Activated naive CD8-positive, alpha-beta T cell treated with anti-CD3 and anti-CD28 coated beads, Interleukin-2, amount 10 ng/mL, durations not matched to agents 7 days and 5 days (primary cell): ENCODE measurements at regions not wholly inside any gene's neighbourhood (a gene's known extent, or its start where the extent isn't known, plus 50 kb on each side); places are given as distances from the start of the nearest gene placed in this dataset.
A peak's percentile ranks its signal among the peaks of the same experiment; 100 is the strongest.
"Not testable (repeated sequence)": the region's sequence is repeated elsewhere in the genome, so short reads cannot be mapped to it uniquely, and the experiment has no call there.

ENCODE experiments used
- ATAC-seq: fragments of 150-1000 bp; cut with Tn5 transposase; one replicate; pipeline ENCODE4 v1.10.0; 2021; ENCODE audit warnings: low read depth, moderate library complexity
- POLR2A ChIA-PET: fragments of 350-600 bp; sonication (Branson Sonifier 250); formaldehyde crosslinking; loops from one replicate; lab custom pipeline; 2021; ENCODE audit warnings: antibody characterized with exemption; lab: Charles Lee
- DNase-seq: peaks from one replicate; pipeline ENCODE4 v3.0.0; 2021
- H3K27ac Mint-ChIP-seq: one replicate; pipeline ENCODE4 v1.8.0; 2022; ENCODE audit warnings: mild to moderate bottlenecking, mixed read lengths
- H3K27me3 Mint-ChIP-seq: one replicate; pipeline ENCODE4 v1.8.0; 2022; ENCODE audit warnings: mild to moderate bottlenecking, moderate library complexity, mixed read lengths
- H3K36me3 Mint-ChIP-seq: one replicate; pipeline ENCODE4 v1.8.0; 2021; ENCODE audit warnings: mild to moderate bottlenecking, mixed read lengths
- H3K4me1 Mint-ChIP-seq: one replicate; pipeline ENCODE4 v1.8.0; 2021; ENCODE audit warnings: mixed read lengths
- H3K4me3 Mint-ChIP-seq: one replicate; pipeline ENCODE4 v1.8.0; 2022; ENCODE audit warnings: mild to moderate bottlenecking, moderate library complexity, mixed read lengths
- H3K9me3 Mint-ChIP-seq: one replicate; pipeline ENCODE4 v1.8.0; 2021; ENCODE audit warnings: mixed read lengths

GRCh38 chr22:49691256-49691655, 136.4 kb downstream of the BRD1 start:
- Mint-ChIP-seq H3K27ac (no peak overlapping the region), H3K4me3 (no peak overlapping the region), H3K9me3 (no peaks in the 10 kb centered on the region), H3K36me3 (no peaks in the 10 kb centered on the region), H3K4me1 (peaks cover 1% of the 10 kb centered on the region), H3K27me3 (peaks cover 3% of the 10 kb centered on the region)
- POLR2A ChIA-PET, result no interaction called here
- ATAC-seq (no peak), DNase-seq (no peak)

GRCh38 chr22:49690454-49690853, 137.2 kb downstream of the BRD1 start:
- no peak overlapping the region for H3K4me3 Mint-ChIP-seq
- POLR2A ChIA-PET, result no interaction called here

GRCh38 chr22:49689858-49690257, 137.8 kb downstream of the BRD1 start:
- Mint-ChIP-seq H3K27ac (no peak overlapping the region), H3K4me3 (no peak overlapping the region), H3K4me1 (peaks cover 1% of the 10 kb centered on the region), H3K9me3 (no peaks in the 10 kb centered on the region), H3K27me3 (no peaks in the 10 kb centered on the region), H3K36me3 (no peaks in the 10 kb centered on the region)
- DNase-seq (no peak), ATAC-seq (no peak)
- POLR2A ChIA-PET, result interaction anchor here (0.6 kb wide), 1 partner anchor 580 kb away, joined by 3 read pairs; no protein-coding TSS in a partner anchor

More at GRCh38 chr22:49690454-49690853, 137.2 kb downstream of the BRD1 start:
- DNase-seq (no peak), ATAC-seq (no peak)
- H3K4me1 Mint-ChIP-seq, result peaks cover 1% of the 10 kb centered on the region
- no peaks in the 10 kb centered on the region for H3K27me3 Mint-ChIP-seq
- no peak overlapping the region for H3K27ac Mint-ChIP-seq
- H3K9me3 Mint-ChIP-seq, result no peaks in the 10 kb centered on the region
- H3K36me3 Mint-ChIP-seq, result no peaks in the 10 kb centered on the region

GRCh38 chr22:49689255-49689770, 138.4 kb downstream of the BRD1 start:
- Mint-ChIP-seq H3K4me3 (no peak overlapping the region), H3K36me3 (no peaks in the 10 kb centered on the region), H3K4me1 (peaks cover 1% of the 10 kb centered on the region), H3K9me3 (no peaks in the 10 kb centered on the region), H3K27ac (no peak overlapping the region), H3K27me3 (peaks cover 3% of the 10 kb centered on the region)
- no peak for ATAC-seq
- POLR2A ChIA-PET, result interaction anchor here (0.6 kb wide), 1 partner anchor 580 kb away, joined by 3 read pairs; no protein-coding TSS in a partner anchor
- DNase-seq, result no peak

GRCh38 chr22:49688516-49689254, 139.0 kb downstream of the BRD1 start:
- no peaks in the 10 kb centered on the region for H3K9me3 Mint-ChIP-seq
- POLR2A ChIA-PET, result no interaction called here

GRCh38 chr22:49687786-49688515, 139.7 kb downstream of the BRD1 start:
- POLR2A ChIA-PET, result no interaction called here
- no peak for DNase-seq

More at GRCh38 chr22:49688516-49689254, 139.0 kb downstream of the BRD1 start:
- Mint-ChIP-seq H3K36me3 (no peaks in the 10 kb centered on the region), H3K4me1 (peaks cover 1% of the 10 kb centered on the region), H3K27me3 (peaks cover 6% of the 10 kb centered on the region), H3K27ac (no peak overlapping the region), H3K4me3 (no peak overlapping the region)
- ATAC-seq, result no peak
- no peak for DNase-seq

GRCh38 chr22:49687333-49687732, 140.3 kb downstream of the BRD1 start:
- H3K9me3 Mint-ChIP-seq, result peaks cover 4% of the 10 kb centered on the region
- DNase-seq (no peak), ATAC-seq (no peak)
- no peak overlapping the region for H3K4me3 Mint-ChIP-seq
- no peaks in the 10 kb centered on the region for H3K36me3 Mint-ChIP-seq
- POLR2A ChIA-PET, result no interaction called here
- H3K4me1 Mint-ChIP-seq, result no peaks in the 10 kb centered on the region
- no peak overlapping the region for H3K27ac Mint-ChIP-seq
- peaks cover 10% of the 10 kb centered on the region for H3K27me3 Mint-ChIP-seq

More at GRCh38 chr22:49687786-49688515, 139.7 kb downstream of the BRD1 start:
- Mint-ChIP-seq H3K27me3 (peaks cover 8% of the 10 kb centered on the region), H3K4me1 (peaks cover 1% of the 10 kb centered on the region), H3K4me3 (no peak overlapping the region), H3K9me3 (peaks cover 3% of the 10 kb centered on the region), H3K36me3 (no peaks in the 10 kb centered on the region), H3K27ac (no peak overlapping the region)
- no peak for ATAC-seq

GRCh38 chr22:49686495-49687219, 141.0 kb downstream of the BRD1 start:
- Mint-ChIP-seq H3K36me3 (no peaks in the 10 kb centered on the region), H3K9me3 (peaks cover 4% of the 10 kb centered on the region), H3K4me1 (no peaks in the 10 kb centered on the region), H3K27me3 (peaks cover 15% of the 10 kb centered on the region), H3K4me3 (no peak overlapping the region), H3K27ac (no peak overlapping the region)
- POLR2A ChIA-PET, result no interaction called here
- DNase-seq (no peak), ATAC-seq (no peak)

GRCh38 chr22:49685686-49686085, 142.0 kb downstream of the BRD1 start:
- POLR2A ChIA-PET, result no interaction called here
- no peaks in the 10 kb centered on the region for H3K36me3 Mint-ChIP-seq
- no peak for DNase-seq
- no peak overlapping the region for H3K27ac Mint-ChIP-seq
- no peak overlapping the region for H3K4me3 Mint-ChIP-seq
- H3K27me3 Mint-ChIP-seq, result peaks cover 15% of the 10 kb centered on the region
- no peaks in the 10 kb centered on the region for H3K4me1 Mint-ChIP-seq
- ATAC-seq, result no peak
- peaks cover 4% of the 10 kb centered on the region for H3K9me3 Mint-ChIP-seq

- no peak for DNase-seq
- Mint-ChIP-seq H3K4me3 (no peak overlapping the region), H3K36me3 (no peaks in the 10 kb centered on the region), H3K4me1 (no peaks in the 10 kb centered on the region), H3K9me3 (peaks cover 4% of the 10 kb centered on the region), H3K27me3 (peaks cover 15% of the 10 kb centered on the region), H3K27ac (no peak overlapping the region)
- POLR2A ChIA-PET, result no interaction called here
- no peak for ATAC-seq
These were observed 142.6 kb downstream of the BRD1 start for GRCh38 chr22:49685116-49685515.

GRCh38 chr22:49683032-49683431, 144.6 kb downstream of the BRD1 start:
- Mint-ChIP-seq H3K27me3 (peaks cover 15% of the 10 kb centered on the region), H3K9me3 (peaks cover 4% of the 10 kb centered on the region), H3K4me1 (peaks cover 2% of the 10 kb centered on the region), H3K27ac (no peak overlapping the region), H3K36me3 (no peaks in the 10 kb centered on the region), H3K4me3 (no peak overlapping the region)
- ATAC-seq (no peak), DNase-seq (no peak)
- POLR2A ChIA-PET, result no interaction called here

- POLR2A ChIA-PET, H3K36me3 Mint-ChIP-seq, DNase-seq, H3K9me3 Mint-ChIP-seq, H3K4me1 Mint-ChIP-seq, ATAC-seq, H3K27ac Mint-ChIP-seq, H3K4me3 Mint-ChIP-seq: not testable (repeated sequence)
- peaks cover 19% of the 10 kb centered on the region for H3K27me3 Mint-ChIP-seq
These were observed 146.9 kb downstream of the BRD1 start for GRCh38 chr22:49680819-49681218.

GRCh38 chr22:49678842-49679170, 148.9 kb downstream of the BRD1 start:
- Mint-ChIP-seq H3K27me3 (peaks cover 24% of the 10 kb centered on the region), H3K36me3 (no peaks in the 10 kb centered on the region), H3K9me3 (peaks cover 4% of the 10 kb centered on the region), H3K4me1 (peaks cover 2% of the 10 kb centered on the region), H3K4me3 (peak overlapping the region; percentile 39), H3K27ac (peak overlapping the region; percentile 42)
- DNase-seq (no peak), ATAC-seq (no peak)
- POLR2A ChIA-PET, result no interaction called here
